COLO668 (cell line): ENCODE measurements at regions not wholly inside any gene's neighbourhood (a gene's known extent, or its start where the extent isn't known, plus 50 kb on each side); places are given as distances from the start of the nearest gene placed in this dataset.
A peak's percentile ranks its signal among the peaks of the same experiment; 100 is the strongest.

ENCODE experiments used
- DNase-seq: peaks from one replicate; lab custom pipeline; 2025; ENCODE audit not compliant: unreplicated experiment; lab: John Stamatoyannopoulos, UW

DNA sequence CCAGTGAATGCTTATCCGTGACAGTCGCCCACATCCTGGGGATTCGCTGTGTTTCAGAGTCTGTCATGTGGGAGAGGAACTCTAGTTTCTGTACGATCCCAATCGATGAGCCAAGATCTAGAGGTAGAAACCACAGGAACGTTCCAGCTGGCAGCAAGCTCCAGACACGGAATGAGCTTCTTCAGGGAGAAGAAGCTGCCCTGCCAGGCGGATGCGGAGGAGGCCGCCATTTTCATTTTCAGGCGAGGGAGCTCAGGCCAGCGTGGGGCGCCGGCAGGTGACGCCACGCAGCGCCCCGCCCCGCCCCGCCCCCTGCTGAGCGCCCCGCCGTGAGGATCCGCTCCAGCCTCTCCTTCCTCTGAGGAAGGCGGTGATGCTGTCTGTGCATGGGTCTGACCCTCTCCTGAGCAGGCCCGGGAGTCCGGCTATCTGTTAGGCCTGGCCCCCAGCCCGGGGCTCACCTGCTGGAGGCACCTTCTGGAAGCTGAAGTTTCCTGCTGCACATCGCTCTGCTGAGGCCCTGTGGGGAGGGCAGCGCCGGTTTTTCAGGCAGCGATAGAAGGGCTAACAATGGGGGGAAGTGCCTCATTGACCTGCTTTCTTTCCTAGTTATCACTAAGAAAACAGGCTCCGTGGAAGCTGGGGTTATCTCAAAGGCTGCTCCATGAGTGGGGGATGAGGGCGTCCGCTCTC is 147.5 kb downstream of the ERMARD start:
- no peak for DNase-seq

DNA sequence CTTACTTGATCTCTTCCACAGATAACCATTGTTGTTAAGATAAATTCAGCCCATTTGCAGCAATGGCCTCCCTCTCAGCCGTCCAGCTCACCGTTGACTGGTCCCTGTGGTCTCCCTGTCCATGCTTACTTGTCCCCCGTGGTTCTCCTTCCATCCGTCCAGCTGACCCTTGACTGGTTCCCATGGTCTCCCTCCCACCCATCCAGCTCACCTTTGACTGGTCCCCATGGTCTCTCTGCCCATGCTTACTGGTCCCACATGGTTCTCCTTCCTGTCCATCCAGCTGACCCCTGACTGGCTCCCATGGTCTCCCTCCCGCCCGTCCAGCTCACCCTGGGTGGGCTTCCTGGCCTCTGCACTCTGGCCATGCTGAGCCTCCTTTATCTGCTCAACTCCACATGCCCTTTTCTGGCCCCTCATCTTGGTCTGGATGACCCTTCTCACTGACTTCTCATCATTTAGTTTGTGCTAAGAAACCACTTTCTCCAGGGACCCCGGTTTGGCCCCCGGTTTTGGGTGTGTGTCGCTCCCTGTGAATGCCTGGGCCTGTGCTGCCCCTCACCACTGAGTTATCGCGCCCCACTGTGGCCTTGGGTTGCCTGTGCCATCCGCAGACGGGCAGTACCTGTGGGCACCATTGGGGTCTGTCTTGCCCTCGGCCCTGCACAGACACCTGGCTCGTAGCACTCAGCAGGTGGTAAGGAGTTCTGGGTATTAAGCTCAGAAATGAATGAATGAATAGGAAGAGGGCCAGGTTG is 146.4 kb downstream of the ERMARD start:
- no peak for DNase-seq

DNA sequence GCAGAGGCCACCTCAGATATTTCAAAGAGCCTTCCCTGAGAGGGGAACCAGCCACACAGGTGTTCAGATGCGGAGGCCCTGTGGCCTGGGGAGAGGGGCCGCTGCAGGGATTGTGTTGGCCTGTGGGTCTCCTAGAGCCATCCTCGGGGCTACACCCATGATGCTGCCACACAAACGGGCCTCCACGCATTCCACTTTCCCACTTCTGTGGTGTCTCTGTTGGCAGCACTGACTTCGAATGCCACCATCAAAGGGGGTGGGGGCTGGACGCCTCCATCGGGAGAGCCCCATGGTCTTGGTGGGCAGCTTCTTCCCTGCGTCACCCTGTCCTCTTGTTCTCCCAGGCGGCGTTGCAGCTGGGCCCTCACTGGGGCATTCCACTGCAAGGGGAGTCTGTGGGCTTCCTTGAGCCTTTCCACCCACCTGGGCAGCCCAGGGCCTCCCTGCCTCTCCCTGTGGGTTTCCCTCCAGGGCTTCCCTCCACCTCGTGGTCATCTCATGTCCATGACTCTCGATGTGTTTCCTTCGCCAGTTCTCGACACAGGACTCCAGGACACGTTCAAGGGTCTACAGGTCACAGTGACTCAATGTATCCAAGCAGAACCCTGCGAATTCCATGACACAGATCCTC is 145.5 kb downstream of the ERMARD start:
- DNase-seq: no peak

GRCh38 chr6:169895926-169896761 is 144.7 kb downstream of the ERMARD start:
- DNase-seq: no peak

- DNase-seq: no peak
Measured at GRCh38 chr6:169895000-169895759, 143.8 kb downstream of the ERMARD start.

GRCh38 chr6:169894377-169894960 is 143.0 kb downstream of the ERMARD start:
- DNase-seq: no peak

GRCh38 chr6:169893624-169894023 is 142.2 kb downstream of the ERMARD start:
- DNase-seq: no peak

DNA sequence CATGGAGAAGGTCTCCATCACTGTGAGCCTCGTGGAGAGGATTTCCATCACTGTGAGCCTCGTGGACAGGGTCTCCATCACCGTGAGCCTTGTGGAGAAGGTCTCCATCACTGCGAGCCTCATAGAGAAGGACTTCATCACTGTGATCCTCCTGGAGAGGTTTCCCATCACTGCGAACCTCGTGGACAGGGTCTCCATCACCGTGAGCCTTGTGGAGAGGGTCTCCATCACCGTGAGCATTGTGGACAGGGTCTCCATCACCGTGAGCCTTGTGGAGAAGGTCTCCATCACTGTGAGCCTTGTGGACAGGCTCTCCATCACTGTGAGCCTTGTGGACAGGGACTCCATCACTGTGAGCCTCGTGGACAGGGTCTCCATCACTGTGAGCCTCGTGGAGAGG is 140.4 kb downstream of the ERMARD start:
- DNase-seq: no peak

- DNase-seq: no peak
Measured at GRCh38 chr6:169891421-169891820, 140.0 kb downstream of the ERMARD start.

- DNase-seq: no peak
Measured at GRCh38 chr6:169890901-169891300, 139.5 kb downstream of the ERMARD start.

DNA sequence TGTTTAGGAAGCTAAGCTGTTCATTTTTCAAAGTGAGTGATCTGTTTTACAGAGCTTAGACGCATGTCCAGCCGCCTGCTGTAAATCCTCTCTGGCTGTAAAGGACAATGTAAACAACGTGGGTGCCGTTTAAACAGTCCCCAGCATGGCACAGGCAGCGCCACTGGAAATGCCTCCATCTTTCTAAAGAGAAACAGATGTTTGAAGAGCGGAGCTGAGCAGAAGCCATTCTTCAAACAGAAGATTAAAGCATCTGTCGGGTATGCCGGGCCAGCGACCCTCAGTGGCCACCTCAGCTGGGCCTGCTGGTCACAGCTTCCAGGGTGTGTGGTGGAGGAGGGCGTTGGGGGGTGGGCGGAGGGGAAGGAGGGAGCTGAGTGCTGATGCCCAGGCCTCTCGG is 138.6 kb downstream of the ERMARD start:
- DNase-seq: peak; percentile 10

DNA sequence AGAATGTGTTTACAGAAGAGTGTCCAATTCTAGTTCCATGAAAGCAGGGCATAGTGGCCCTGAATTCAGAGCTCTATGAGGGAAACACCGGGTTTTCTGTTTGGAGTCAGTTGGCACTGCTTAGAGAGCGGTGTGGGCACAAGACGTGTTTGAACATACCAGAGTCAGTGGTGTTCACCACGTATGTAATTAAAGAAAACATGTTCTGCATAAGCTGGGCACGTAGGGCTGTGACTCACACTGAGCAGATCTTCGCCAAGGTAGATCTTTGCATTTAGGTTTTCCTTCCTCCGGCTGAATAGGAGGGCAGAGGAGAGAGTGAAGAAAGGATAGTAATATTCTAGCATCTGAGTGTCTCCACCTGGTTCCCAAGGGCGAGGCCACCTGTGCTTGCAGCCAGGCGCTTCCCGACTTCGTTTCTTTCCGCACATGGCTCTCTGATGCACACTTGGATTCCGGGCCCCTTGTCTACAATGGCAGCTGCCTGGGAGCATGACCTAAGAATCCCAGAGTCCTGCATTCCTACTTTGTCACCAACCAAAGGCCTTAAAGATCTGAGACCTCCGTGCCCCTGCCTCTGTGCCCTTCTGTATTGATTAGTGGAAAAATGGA is 136.2 kb downstream of the ERMARD start:
- no peak for DNase-seq

DNA sequence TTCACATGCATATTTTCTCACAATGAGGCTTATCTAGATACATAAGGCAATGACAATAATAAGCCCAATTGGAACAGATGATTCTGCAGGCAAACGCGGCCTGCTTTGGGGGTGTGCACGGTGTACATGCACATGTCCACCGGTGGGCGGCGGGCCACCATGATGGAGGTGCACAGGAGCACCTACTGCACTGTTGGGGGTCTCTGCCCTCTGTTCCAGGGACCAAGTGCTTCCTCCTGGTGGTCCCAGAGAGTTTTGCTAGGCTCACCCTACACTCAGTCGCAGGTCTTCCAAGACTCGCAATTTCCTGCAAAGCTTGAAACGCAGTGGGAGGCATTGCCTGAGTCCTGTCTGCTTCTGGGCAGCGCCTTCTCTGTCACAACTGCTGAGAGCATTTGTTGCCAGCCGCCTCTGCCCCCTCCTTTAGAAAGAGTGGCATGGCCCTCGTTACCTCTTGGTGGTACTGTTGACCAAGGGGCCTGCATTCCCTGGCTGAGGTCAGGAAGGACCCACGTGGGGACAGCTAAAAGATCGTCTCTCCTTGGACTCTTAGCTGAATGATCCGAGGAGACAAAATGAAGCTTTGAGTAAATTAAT is 135.3 kb downstream of the ERMARD start:
- DNase-seq: no peak

- DNase-seq: no peak
Measured at GRCh38 chr6:169885831-169886230, 134.4 kb downstream of the ERMARD start.

GRCh38 chr6:169885131-169885530 is 133.7 kb downstream of the ERMARD start:
- no peak for DNase-seq

GRCh38 chr6:169884158-169884557 is 132.7 kb downstream of the ERMARD start:
- DNase-seq: no peak

- no peak for DNase-seq
Measured at GRCh38 chr6:169883316-169883715, 131.9 kb downstream of the ERMARD start.

DNA sequence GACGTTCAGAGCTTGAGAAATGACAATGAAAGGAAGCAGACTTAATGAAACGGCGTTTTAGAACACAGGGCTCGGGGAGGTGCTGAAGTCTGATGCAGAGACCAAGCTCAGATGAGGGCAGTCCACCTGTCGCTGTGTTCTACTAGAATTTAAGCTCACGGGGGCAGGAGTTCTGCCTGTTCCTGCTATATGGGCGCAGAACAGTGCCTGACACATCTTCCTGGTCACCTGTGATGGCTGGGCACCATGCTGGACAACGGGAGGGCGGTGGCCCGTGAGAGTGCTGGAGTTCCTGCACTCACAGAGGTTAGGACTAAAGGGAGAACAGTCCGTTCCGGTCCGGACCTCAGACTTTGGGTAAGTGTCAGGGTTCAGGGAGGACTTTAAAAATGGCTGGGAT is 130.6 kb downstream of the ERMARD start:
- no peak for DNase-seq

DNA sequence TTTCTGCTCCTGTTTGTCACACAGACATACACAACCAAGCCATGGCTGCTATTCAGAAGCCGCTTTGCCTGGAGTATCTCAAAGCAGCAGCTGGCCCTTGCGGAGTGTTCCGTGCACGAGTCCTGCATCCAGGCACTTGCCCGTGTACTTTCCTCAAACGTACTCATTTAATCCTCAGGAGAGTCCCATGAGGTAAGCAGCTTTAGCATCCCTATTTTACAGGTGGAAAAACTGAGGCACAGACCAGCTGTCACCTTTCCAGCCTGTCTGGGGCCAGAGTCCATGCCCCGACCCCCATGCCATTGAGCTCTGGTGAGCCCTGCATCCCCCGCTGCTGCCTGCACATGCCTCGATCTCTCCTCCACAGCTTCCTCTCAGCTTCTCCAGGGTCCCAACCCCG is 130.0 kb downstream of the ERMARD start:
- DNase-seq: no peak
